Hepatocyte (in vitro differentiated cells): ENCODE measurements at regions not wholly inside any gene's neighbourhood (a gene's known extent, or its start where the extent isn't known, plus 50 kb on each side); places are given as distances from the start of the nearest gene placed in this dataset.

Experiments
- DNase-seq: peaks from one replicate; pipeline ENCODE4 v3.0.0-alpha.2; 2016; ENCODE audit warnings: low spot score
- H2AFZ ChIP-seq: fragments of 200-600 bp; sonication (generic); 2 replicates; pipeline ENCODE4 v1.6.0; 2016; ENCODE audit warnings: antibody characterized with exemption, mild to moderate bottlenecking
- H3K27ac ChIP-seq: fragments of 200-600 bp; sonication (generic); 2 replicates; pipeline ENCODE4 v1.5.1; 2016; ENCODE audit warnings: mild to moderate bottlenecking
- H3K27me3 ChIP-seq: fragments of 200-600 bp; sonication (generic); 2 replicates; pipeline ENCODE4 v1.6.1; 2016
- H3K36me3 ChIP-seq: fragments of 200-600 bp; sonication (generic); replicated peaks from 2 replicates; pipeline ENCODE4 v1.5.1; 2016; ENCODE audit warnings: low read depth; ENCODE audit not compliant: insufficient read depth
- H3K4me1 ChIP-seq: fragments of 200-600 bp; sonication (generic); 2 replicates; pipeline ENCODE4 v1.5.1; 2016; ENCODE audit warnings: mild to moderate bottlenecking, moderate library complexity; ENCODE audit not compliant: insufficient read depth
- H3K4me2 ChIP-seq: fragments of 200-600 bp; sonication (generic); 2 replicates; pipeline ENCODE4 v1.6.0; 2016
- H3K4me3 ChIP-seq: fragments of 200-600 bp; sonication (generic); 2 replicates; pipeline ENCODE4 v1.5.1; 2016; ENCODE audit warnings: mild to moderate bottlenecking
- H3K79me2 ChIP-seq: fragments of 200-600 bp; sonication (generic); 2 replicates; pipeline ENCODE4 v1.6.0; 2017; ENCODE audit warnings: mild to moderate bottlenecking
- H3K9me2 ChIP-seq: fragments of 200-600 bp; sonication (generic); replicated peaks from 2 replicates; pipeline ENCODE4 v1.6.0; 2017; ENCODE audit warnings: mild to moderate bottlenecking; ENCODE audit not compliant: insufficient read depth
- H3K9me3 ChIP-seq: fragments of 200-600 bp; sonication (generic); 2 replicates; pipeline ENCODE4 v1.5.1; 2016; ENCODE audit warnings: low read depth, mild to moderate bottlenecking
- H4K20me1 ChIP-seq: fragments of 200-600 bp; sonication (generic); 2 replicates; pipeline ENCODE4 v1.6.0; 2016; ENCODE audit warnings: mild to moderate bottlenecking; ENCODE audit not compliant: insufficient read depth, poor library complexity, severe bottlenecking
- CTCF ChIP-seq: fragments of 200-600 bp; sonication (generic); IDR thresholded peaks from 2 replicates; pipeline ENCODE4 v1.5.1; 2016; ENCODE audit warnings: antibody characterized with exemption, mild to moderate bottlenecking; ENCODE audit not compliant: poor library complexity
- EZH2 ChIP-seq: fragments of 200-600 bp; sonication (generic); IDR thresholded peaks from 2 replicates; pipeline ENCODE4 v1.6.1; 2016; ENCODE audit warnings: antibody characterized with exemption, mild to moderate bottlenecking, borderline replicate concordance
- EZH2phosphoT487 ChIP-seq: fragments of 200-600 bp; sonication (generic); IDR thresholded peaks from one replicate; pipeline ENCODE4 v1.6.1; 2018; ENCODE audit warnings: antibody characterized with exemption, mild to moderate bottlenecking, low read depth, moderate library complexity; ENCODE audit not compliant: unreplicated experiment, severe bottlenecking
- WGBS: methylation state at CpG from one replicate; pipeline ENCODE4 v1.1.6; 2016; ENCODE audit warnings: low lambda C conversion rate; ENCODE audit errors: missing lambda C conversion rate; 5-methylcytosine and 5-hydroxymethylcytosine counted together

DNA sequence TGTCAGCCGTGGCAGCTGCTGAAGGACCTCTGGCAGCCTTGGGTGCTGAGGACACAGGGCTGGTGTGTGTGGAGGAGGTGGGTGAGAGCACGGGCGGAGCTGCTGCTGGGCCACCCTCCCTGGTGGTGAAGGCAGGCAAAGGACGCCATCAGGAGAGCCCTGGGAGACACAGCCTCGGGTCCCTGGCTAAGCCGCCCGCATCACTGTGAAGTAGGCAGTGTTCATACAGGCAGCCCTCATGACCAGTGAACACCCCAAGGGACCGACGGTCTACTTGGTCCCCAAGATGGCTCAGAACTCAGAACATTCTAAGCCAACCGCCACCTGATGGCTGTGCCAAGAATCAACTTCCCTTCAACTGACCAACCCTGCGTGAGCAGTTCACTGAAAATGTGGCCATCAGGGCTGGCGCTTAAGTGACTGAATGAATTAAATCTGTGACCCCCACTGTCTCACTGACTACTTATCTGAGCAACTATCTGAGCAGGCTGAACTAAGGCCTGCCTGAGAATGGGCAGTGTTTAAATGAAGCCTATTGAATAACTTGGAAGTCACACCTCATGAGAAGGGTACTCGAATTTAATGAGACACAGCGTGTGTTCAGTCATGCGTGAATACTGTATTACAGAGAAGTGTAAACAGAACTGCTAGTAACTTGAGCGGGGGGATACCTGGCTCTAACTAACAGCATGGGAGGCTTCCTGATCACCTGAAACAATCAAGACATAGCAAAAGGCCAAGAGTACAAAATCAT, 54.7 kb upstream of the SIMC1 start:
- no peak overlapping the region for H3K4me3 ChIP-seq
- H3K4me2 ChIP-seq: no peak overlapping the region
- no peaks in the 10 kb centered on the region for H3K27me3 ChIP-seq
- WGBS: 80% methylated on average over 16 of the region's 16 CpGs
- H2AFZ ChIP-seq: no peak overlapping the region
- H4K20me1 ChIP-seq: no peaks in the 10 kb centered on the region
- H3K36me3 ChIP-seq: no peaks in the 10 kb centered on the region
- no peaks in the 10 kb centered on the region for H3K4me1 ChIP-seq
- DNase-seq: no peak
- no peak for TF ChIP-seq EZH2phosphoT487
- TF ChIP-seq EZH2: no peak
- no peak for TF ChIP-seq CTCF
- no peaks in the 10 kb centered on the region for H3K9me2 ChIP-seq
- no peak overlapping the region for H3K27ac ChIP-seq
- no peaks in the 10 kb centered on the region for H3K9me3 ChIP-seq
- no peaks in the 10 kb centered on the region for H3K79me2 ChIP-seq

- Histone ChIP-seq H3K4me3 (no peak overlapping the region), H3K9me3 (no peaks in the 10 kb centered on the region), H3K27ac (no peak overlapping the region), H2AFZ (no peak overlapping the region), H3K9me2 (no peaks in the 10 kb centered on the region), H3K4me1 (no peaks in the 10 kb centered on the region), H3K27me3 (no peaks in the 10 kb centered on the region), H3K36me3 (no peaks in the 10 kb centered on the region), H3K79me2 (no peaks in the 10 kb centered on the region), H3K4me2 (no peak overlapping the region), H4K20me1 (no peaks in the 10 kb centered on the region)
- DNase-seq: no peak
- TF ChIP-seq EZH2phosphoT487 (no peak), EZH2 (no peak), CTCF (no peak)
- 81% methylated on average over 6 of the region's 6 CpGs for WGBS
Observed at GRCh38 chr5:176184608-176185132, 53.6 kb upstream of the SIMC1 start.

GRCh38 chr5:176185133-176185733, 53.0 kb upstream of the SIMC1 start:
- Histone ChIP-seq H3K9me3 (no peaks in the 10 kb centered on the region), H3K27me3 (no peaks in the 10 kb centered on the region), H3K9me2 (no peaks in the 10 kb centered on the region), H3K4me1 (no peaks in the 10 kb centered on the region), H3K27ac (no peak overlapping the region), H3K4me3 (no peak overlapping the region), H2AFZ (no peak overlapping the region), H3K4me2 (no peak overlapping the region), H4K20me1 (no peaks in the 10 kb centered on the region), H3K79me2 (no peaks in the 10 kb centered on the region), H3K36me3 (no peaks in the 10 kb centered on the region)
- WGBS: 81% methylated on average over 9 of the region's 9 CpGs
- no peak for TF ChIP-seq EZH2phosphoT487
- no peak for TF ChIP-seq EZH2
- no peak for TF ChIP-seq CTCF
- no peak for DNase-seq
